Renal cortex interstitium (tissue), 11 donors: ENCODE measurements at regions not wholly inside any gene's neighbourhood (a gene's known extent, or its start where the extent isn't known, plus 50 kb on each side); places are given as distances from the start of the nearest gene placed in this dataset.
"Not testable (repeated sequence)": the region's sequence is repeated elsewhere in the genome, so short reads cannot be mapped to it uniquely, and the experiment has no call there.

ENCODE experiments used
- DNase-seq, 11 donors: peaks; one replicate each; pipeline ENCODE4 v3.0.0-alpha.2; 2013; ENCODE audit warnings: low read depth in 9 of 11, low spot score in 4 of 11; ENCODE audit errors: extremely low read depth in 1 of 11

GRCh38 chr10:64855941-64856340 is 1334.7 kb downstream of the REEP3 start:
- DNase-seq = no peak

- no peak for DNase-seq
These were observed 1338.7 kb downstream of the REEP3 start for GRCh38 chr10:64859911-64860310.

DNA sequence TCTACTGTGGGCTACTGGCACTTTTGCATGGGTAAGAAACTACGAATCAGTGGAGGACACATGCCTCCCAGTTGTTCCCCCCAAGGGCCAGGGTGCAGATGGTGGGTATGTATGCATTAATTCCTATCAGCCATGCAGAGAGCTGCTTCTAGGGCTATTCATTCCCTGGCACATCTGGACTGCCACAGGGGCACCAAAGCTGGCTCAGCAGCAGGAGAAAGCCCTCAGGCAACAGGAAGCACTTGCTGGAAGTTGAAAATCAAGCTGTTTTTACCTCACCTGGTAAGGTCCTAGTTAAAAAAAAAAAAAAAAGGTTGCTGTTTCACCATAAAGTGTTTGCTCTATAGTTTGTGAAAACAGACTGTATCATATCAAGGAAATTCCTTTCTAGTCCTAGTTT is 1342.6 kb downstream of the REEP3 start:
- DNase-seq = peak in 2 of 11 donors; percentile 4 to 7

GRCh38 chr10:64867501-64867962 is 1346.3 kb downstream of the REEP3 start:
- no peak for DNase-seq

DNA sequence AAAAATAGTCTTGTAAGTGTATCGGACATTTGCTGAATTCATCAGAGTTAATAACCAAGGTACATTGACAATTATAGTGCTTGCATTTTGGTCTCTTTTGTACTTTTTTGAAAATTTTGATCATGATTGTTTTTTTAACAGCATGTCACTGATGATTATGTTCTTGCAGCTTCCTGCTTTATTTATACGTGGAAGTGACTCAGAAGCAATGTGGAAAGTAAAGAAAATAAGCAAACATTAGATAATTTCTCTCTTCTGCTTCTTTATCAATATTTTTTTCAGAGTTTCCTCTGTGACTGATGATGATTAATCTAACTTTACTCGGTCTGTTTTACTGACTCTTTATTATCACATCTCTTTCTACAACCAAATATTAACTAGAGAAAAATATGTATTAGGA is 1351.9 kb downstream of the REEP3 start:
- no peak for DNase-seq

DNA sequence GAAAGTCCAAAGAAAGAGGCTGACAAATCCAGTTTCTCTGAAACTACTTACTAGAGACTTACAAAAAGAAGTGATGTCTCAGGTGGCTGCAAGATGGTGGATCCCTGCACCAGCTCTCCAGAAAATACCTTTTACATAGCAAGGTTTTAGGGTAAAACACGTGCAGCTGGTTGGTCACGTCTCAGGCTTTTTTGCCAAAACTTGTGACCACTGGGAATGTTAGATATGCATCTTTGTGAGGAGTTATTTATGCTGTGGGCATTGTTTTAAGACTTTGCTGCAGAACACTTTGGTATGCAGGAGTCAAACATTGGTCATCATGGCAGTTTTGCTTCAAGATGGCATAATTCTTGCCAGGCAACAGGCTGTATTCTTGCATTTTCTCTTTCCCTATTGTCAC is 1352.8 kb downstream of the REEP3 start:
- no peak for DNase-seq

DNA sequence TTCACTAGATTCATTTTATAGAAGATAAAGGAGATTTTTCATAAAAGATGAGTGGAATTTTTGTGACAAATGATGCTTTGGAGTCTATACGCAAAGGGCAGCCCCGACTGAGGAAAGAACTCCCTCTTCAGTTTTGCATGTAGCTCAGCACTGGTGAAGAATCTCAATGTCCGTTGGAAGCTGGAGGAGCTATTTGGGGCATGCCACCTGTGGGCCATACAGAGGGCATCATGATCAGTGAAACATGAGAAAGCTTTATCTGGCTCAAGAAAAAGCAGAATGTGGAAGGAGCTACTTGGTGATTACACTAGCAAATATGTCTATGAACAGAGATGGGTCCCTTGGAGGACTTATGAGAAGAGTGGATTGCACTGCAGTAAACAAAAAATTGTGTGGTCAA is 1359.3 kb downstream of the REEP3 start:
- no peak for DNase-seq

DNA sequence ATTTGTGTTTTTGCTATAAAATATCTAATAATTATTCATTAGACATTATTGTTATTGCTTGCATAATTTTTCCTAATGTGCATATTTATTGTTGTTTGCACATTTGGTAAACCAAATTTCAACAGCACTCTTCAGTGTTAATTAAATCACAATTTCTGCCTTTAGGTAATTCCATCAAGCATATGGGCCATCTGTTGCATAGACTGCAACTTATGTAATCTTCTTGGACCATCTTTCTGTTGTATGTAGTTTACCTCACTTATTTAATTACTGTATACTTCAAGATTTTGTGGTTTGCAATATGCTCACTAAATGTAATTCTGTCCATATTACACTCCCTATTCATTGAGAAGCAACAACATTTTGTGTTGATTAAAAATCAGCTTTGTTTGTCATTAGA is 1360.1 kb downstream of the REEP3 start:
- no peak for DNase-seq

GRCh38 chr10:64896582-64896981 is 1375.4 kb downstream of the REEP3 start:
- DNase-seq = no peak

GRCh38 chr10:64906311-64906710 is 1385.1 kb downstream of the REEP3 start:
- peak in 1 of 11 donors; percentile 4 for DNase-seq

DNA sequence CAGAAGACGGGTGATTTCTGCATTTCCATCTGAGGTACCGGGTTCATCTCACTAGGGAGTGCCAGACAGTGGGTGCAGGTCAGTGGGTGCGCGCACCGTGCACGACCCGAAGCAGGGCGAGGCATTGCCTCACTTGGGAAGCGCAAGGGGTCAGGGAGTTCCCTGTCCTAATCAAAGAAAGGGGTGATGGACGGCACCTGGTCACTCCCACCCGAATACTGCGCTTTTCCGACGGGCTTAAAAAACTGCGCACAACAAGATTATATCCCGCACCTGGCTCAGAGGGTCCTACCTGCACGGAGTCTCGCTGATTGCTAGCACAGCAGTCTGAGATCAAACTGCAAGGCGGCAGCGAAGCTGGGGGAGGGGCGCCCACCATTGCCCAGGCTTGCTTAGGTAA is 1403.1 kb downstream of the REEP3 start:
- DNase-seq = not testable (repeated sequence)

GRCh38 chr10:64952042-64952441 is 1430.8 kb downstream of the REEP3 start:
- no peak for DNase-seq

- no peak for DNase-seq
These were observed 1435.2 kb downstream of the REEP3 start for GRCh38 chr10:64956441-64956840.

DNA sequence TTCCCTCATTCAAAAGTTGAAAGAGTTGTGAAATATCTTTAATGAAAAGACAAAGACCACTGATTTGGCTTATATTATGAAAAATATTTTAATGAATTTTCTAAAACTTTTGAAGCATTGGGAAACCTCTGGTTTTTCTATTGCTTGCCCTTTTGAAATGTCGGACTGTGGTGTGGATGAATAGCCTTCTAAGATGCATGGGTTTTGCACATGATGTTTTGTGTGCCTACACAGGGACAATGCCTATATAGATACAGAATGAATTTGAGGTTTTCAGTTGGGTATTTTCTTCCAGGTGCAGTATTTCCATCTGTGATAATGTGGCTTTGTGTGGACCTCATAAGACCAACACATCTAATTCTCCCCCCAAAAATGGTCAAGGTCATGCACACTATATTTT is 1437.9 kb downstream of the REEP3 start:
- no peak for DNase-seq

DNA sequence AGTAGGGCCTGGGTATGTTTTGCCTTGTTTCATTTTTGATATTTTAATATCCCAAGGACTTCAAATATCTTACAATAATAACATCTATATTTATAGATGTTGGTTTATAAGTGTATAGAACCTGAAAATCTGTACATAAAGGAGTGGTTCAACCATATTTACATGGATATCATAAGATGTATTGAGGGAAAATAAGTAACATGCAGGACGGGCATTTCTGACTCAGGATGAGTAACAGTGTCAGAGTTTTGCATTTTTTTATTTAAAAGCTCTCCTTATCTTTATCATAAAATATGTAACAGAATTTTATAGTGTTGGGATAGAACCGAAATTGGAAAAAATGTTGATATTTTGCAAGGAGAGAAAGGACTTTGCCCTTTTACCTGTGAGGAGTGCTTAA is 1438.7 kb downstream of the REEP3 start:
- DNase-seq = no peak

- no peak for DNase-seq
These were observed 1452.2 kb downstream of the REEP3 start for GRCh38 chr10:64973391-64973790.

GRCh38 chr10:64976150-64976549 is 1454.9 kb downstream of the REEP3 start:
- DNase-seq = no peak

DNA sequence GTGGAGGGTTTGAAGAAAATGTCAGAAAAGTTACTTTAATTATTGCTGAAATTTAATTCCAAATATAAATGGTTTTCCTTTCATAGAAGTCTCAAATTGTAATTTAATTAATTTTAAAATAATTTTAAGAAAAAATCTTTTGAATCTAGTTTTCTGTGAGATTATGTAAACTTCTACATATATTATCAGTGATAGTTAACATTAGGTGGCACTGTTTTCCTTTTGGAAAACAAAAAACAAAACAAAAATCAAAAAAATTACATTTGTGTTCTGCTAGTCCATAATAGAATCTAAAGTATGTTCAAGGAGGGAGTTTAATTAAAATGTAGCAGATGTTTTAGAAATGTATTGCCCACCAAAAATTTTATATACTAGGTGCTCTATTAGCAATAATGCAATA is 1456.7 kb downstream of the REEP3 start:
- DNase-seq = no peak

GRCh38 chr10:64996886-64997285 is 1475.7 kb downstream of the REEP3 start:
- DNase-seq = no peak

GRCh38 chr10:65010845-65011244 is 1489.6 kb downstream of the REEP3 start:
- DNase-seq = no peak

- DNase-seq = no peak
These were observed 1496.3 kb downstream of the REEP3 start for GRCh38 chr10:65017523-65017922.

GRCh38 chr10:65024886-65025285 is 1503.7 kb downstream of the REEP3 start:
- no peak for DNase-seq
